Skin epidermis (tissue), 12 donors: ENCODE measurements at regions not wholly inside any gene's neighbourhood (a gene's known extent, or its start where the extent isn't known, plus 50 kb on each side); places are given as distances from the start of the nearest gene placed in this dataset.

Source experiments
- H3K27ac ChIP-seq, 21 experiments: fragments of 200-600 bp; sonication (generic) in 11 of 21; one replicate each; pipeline ENCODE4 v1.5.0; 2020; ENCODE audit warnings: mild to moderate bottlenecking in 3 of 21, inconsistent platforms in 2 of 21, moderate library complexity in 2 of 21
- H3K4me3 ChIP-seq, 7 experiments: fragments of 200-600 bp; sonication (generic) in 2 of 7; one replicate each; pipeline ENCODE4 v1.5.0; 2020; ENCODE audit warnings: inconsistent platforms in 2 of 7, mild to moderate bottlenecking in 2 of 7, moderate library complexity in 1 of 7

GRCh38 chr10:125468278-125468677 is 214.7 kb downstream of the TEX36 start:
- Histone ChIP-seq H3K27ac (no peak overlapping the region), H3K4me3 (no peak overlapping the region)

- Histone ChIP-seq H3K27ac (no peak overlapping the region), H3K4me3 (no peak overlapping the region)
These were observed 216.3 kb downstream of the TEX36 start for GRCh38 chr10:125466685-125467084.

- no peak overlapping the region for H3K27ac ChIP-seq
- H3K4me3 ChIP-seq, result no peak overlapping the region
These were observed 220.1 kb downstream of the TEX36 start for GRCh38 chr10:125462845-125463244.

DNA sequence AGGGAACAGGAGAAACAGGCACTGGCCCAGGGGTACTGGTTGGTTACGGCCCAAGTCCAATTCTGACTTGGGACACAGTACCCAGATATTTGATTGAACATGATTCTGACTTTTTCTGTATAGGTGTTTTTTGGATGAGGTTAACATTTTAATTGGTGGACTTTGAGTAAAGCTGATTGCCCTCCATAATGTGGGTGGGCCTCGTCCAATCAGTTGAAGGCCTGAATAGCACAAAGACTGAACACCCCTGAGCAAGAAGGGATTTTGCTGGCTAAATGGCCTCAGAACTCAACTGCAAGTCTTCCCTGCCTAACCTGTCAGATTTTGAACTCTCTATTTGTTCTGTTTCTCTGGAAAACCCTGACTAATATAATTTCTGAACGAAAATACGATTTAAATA is 222.6 kb downstream of the TEX36 start:
- no peak overlapping the region for H3K27ac ChIP-seq
- H3K4me3 ChIP-seq, result no peak overlapping the region

DNA sequence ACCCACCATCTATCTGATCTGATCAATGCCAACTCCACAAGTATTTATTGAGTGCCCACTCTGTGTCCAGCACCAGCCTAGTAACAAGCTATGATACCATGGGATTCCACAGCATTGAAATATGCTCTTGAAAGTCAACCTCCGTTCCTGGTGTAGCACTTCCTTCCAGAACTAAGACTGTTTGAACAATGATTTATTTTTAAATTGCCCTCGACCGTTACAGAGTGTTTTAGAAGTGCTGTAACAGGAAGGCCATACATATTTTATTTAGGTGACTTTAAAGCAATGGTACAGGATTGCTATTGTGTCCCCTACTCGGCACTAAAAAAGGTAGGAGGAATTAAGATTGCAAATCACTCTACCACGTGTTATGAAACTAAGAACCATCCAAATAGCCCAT is 225.6 kb downstream of the TEX36 start:
- Histone ChIP-seq H3K27ac (no peak overlapping the region), H3K4me3 (no peak overlapping the region)

- no peak overlapping the region for H3K4me3 ChIP-seq
These were observed 227.1 kb downstream of the TEX36 start for GRCh38 chr10:125455855-125456254.

GRCh38 chr10:125455431-125455830 is 227.5 kb downstream of the TEX36 start:
- no peak overlapping the region for H3K27ac ChIP-seq
- H3K4me3 ChIP-seq, result no peak overlapping the region

More at GRCh38 chr10:125455855-125456254, 227.1 kb downstream of the TEX36 start:
- H3K27ac ChIP-seq, result no peak overlapping the region

DNA sequence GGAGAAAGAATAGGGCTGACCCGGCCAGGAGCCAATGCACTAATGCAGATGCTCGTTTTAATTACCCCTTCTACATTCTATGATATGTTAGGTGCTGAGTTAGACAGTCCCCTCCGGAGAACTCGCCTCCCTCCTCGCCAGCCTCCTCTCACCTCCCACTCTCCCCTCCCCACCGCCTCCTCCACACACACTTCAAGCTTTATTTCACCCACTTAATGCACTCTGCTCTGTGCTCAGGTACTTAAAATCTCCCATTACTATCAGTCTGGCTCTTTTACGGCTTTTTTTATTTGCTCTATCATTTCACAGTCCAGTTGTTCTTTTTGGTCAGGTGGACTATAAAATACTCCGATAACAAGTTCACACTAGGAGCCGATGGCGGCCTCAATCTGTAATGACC is 231.6 kb downstream of the TEX36 start:
- no peak overlapping the region for H3K27ac ChIP-seq
- no peak overlapping the region for H3K4me3 ChIP-seq

- no peak overlapping the region for H3K27ac ChIP-seq
- no peak overlapping the region for H3K4me3 ChIP-seq
These were observed 232.7 kb downstream of the TEX36 start for GRCh38 chr10:125450218-125450617.

DNA sequence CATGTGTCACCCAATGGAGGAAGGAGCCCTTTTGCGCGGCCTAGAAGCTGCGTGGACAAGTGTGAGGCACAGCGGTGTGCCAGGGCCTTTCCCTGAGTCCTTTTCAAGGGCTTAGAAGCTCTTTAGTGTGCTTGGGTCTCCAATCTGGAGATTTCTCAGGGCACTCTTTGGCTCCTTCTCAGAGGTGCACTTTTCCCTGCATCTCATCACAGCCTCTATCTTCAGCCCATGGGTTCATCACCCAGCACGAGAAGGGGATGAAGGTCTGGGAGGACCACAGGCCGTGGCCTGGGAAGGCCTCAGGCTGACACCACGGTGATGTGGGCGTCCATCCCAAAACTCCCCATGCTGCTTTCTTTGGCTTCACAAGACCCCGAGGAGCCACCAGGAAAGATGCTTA is 233.4 kb downstream of the TEX36 start:
- Histone ChIP-seq H3K4me3 (no peak overlapping the region), H3K27ac (no peak overlapping the region)

DNA sequence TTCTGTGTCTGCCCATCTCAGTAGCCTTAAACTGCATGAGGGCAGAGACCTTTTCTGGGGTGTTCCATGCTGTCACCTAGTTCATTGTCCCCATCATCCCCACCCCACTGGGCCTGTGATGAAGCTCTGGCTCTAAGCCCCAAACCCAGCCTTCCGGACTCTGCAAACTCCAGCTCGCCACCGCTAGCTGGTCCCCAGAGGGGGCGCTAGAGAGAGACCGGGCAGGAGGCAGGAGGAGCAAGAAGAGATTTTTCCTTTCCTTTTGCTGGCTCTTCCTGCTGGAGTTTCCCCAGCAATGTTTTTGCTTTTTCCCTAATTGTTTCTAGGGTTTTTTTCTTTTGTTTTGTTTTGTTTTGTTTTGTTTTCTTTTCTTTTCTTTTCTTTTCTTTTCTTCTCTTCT is 234.4 kb downstream of the TEX36 start:
- Histone ChIP-seq H3K27ac (no peak overlapping the region), H3K4me3 (no peak overlapping the region)

GRCh38 chr10:125444790-125445189 is 238.2 kb downstream of the TEX36 start:
- Histone ChIP-seq H3K27ac (no peak overlapping the region), H3K4me3 (no peak overlapping the region)

GRCh38 chr10:125442856-125443540 is 240.0 kb downstream of the TEX36 start:
- no peak overlapping the region for H3K27ac ChIP-seq

GRCh38 chr10:125441151-125441550 is 241.8 kb downstream of the TEX36 start:
- no peak overlapping the region for H3K27ac ChIP-seq
- H3K4me3 ChIP-seq, result no peak overlapping the region

More at GRCh38 chr10:125442856-125443540, 240.0 kb downstream of the TEX36 start:
- no peak overlapping the region for H3K4me3 ChIP-seq

DNA sequence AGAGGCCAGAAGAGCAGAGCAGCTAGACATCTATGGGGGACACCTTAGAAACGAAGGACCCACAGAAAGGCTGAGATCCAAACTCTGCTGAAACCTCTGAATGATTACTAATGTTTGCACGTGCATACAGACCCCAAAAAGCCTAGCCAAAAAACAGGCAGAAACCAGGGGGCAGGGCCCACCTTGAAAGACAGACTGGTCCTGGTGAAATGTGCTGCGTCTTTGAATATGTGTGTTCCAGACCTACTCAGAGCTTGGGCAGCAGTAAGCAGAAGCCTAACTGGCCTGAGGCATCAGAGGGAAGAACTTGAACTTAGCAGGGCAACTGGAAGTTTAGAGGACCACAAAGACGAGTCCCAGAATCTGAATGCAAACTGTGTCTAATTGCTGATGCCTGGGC is 251.8 kb downstream of the TEX36 start:
- Histone ChIP-seq H3K27ac (no peak overlapping the region), H3K4me3 (no peak overlapping the region)

DNA sequence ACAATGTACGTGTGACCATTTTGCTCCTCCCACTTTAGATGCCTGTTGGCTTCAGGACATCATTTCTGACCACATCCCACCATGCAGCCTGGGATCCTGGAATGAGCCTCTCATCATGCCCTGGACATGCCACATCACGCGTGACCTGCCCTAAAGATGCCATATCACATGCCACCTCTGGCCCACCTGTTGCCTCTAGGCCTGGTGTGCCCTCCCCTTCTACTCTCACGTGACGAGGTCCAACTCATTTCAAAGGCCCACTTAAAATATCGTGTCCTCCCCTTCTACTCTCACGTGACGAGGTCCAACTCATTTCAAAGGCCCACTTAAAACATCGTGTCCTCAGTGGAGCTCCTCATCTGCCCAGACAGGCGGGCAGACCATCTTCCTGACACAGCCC is 254.9 kb downstream of the TEX36 start:
- Histone ChIP-seq H3K27ac (no peak overlapping the region), H3K4me3 (no peak overlapping the region)

DNA sequence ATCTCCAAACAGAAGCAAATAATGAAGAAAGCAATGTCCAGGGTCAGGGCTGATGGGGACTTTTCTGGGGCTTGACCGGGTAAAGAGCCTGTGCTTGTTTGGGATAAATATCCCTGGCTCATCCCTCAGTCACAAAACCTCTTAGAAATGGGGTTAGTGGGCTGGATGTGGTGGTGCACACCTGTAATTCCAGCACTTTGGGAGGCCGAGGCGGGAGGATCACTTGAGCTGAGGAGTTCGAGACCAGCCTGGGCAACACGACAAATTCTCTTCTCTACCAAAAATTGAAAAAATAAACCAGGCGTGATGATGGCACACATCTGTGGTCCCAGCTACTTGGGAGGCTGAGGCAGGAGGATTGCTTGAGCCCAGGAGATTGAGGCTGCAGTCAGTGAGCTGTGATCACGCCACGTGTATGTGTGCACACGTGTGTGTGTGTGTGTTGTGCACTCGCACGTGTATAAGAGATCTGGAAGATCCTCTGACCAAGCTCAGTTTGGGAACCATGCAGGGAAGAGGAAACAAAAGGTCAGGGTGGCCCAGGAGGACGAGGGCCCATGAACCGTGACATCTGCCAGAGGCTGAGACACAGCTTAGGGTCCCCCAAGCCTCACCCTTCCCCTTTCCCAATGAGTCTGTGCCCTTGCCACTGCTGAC is 258.6 kb downstream of the TEX36 start:
- H3K27ac ChIP-seq, result no peak overlapping the region

DNA sequence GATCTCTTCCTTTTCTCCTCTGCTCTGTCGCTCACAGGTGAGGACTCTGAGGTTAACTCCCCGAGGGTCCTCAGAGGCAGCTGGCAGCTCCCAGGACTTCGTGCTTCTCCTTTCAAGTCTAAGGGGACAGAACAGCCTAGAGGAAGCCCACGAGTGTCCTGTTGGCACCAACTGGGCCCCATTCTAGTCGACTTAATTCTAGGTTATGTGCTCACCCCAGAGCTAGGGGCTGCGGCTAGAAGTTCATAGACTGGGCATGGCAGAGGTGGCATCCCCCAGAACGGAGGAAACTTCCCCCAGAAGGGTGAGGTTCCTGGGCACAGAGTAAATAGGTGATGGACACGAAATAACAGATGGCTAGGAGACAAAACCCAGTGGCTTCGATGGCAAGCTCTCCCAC is 259.4 kb downstream of the TEX36 start:
- H3K4me3 ChIP-seq, result no peak overlapping the region

More for the DNA sequence above, 258.6 kb downstream of the TEX36 start:
- no peak overlapping the region for H3K4me3 ChIP-seq

GRCh38 chr10:125419831-125420230 is 259.5 kb upstream of the CTBP2 start:
- H3K27ac ChIP-seq, result no peak overlapping the region
- no peak overlapping the region for H3K4me3 ChIP-seq

More for the DNA sequence above, 259.4 kb downstream of the TEX36 start:
- no peak overlapping the region for H3K27ac ChIP-seq

GRCh38 chr10:125419146-125419545 is 258.8 kb upstream of the CTBP2 start:
- H3K27ac ChIP-seq, result no peak overlapping the region
- no peak overlapping the region for H3K4me3 ChIP-seq

DNA sequence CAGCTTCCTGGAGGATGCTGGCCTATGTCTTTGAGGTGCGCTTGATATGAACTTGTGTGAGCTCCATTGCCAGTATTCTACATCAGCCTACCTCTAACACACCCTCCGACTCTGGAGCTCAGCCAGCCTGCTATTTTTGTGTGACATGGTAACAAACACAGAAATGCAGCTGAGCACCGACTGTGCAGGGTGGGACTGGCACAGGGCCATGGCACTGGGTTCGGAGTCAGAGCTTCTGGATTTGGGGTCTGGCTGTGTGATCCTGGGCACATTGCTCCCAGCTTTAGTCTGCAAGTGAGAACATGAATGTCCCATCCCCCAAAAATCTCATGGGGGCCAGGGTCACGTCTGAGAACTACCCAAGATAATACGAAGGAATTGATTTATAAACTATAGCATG is 257.2 kb upstream of the CTBP2 start:
- no peak overlapping the region for H3K4me3 ChIP-seq

GRCh38 chr10:125415964-125416363 is 255.6 kb upstream of the CTBP2 start:
- no peak overlapping the region for H3K27ac ChIP-seq
- no peak overlapping the region for H3K4me3 ChIP-seq

More for the DNA sequence above, 257.2 kb upstream of the CTBP2 start:
- H3K27ac ChIP-seq, result no peak overlapping the region
